HCT116 (cell line): ENCODE measurements at regions not wholly inside any gene's neighbourhood (a gene's known extent, or its start where the extent isn't known, plus 50 kb on each side); places are given as distances from the start of the nearest gene placed in this dataset.

Source experiments
- ATAC-seq: fragments of 200-7000 bp; cut with Tn5 transposase; 2 replicates; pipeline ENCODE4 v1.9.1; 2020; ENCODE audit warnings: mild to moderate bottlenecking, moderate library complexity
- BruUV-seq: library from RNA; stranded (reverse); fragments of 400-500 nt; replicated peaks from 2 replicates; lab custom pipeline; 2021; lab: Mats Ljungman, UMichigan
- CTCF ChIA-PET: fragments of 300-600 bp; sonication (Branson Sonifier 250); formaldehyde crosslinking; loops from one replicate; lab custom pipeline; 2021; ENCODE audit warnings: antibody characterized with exemption; lab: Charles Lee
- POLR2A ChIA-PET: fragments of 300-600, 350-600 bp; sonication (Branson Sonifier 250); formaldehyde crosslinking; loops from one replicate; lab custom pipeline; 2021; ENCODE audit warnings: antibody characterized with exemption; lab: Charles Lee
- RAD21 ChIA-PET, 2 experiments: fragments of 300-600 bp; sonication (Branson Sonifier 250); formaldehyde crosslinking; loops; one replicate each; lab custom pipeline; 2023; ENCODE audit warnings: low total read pairs in 2 of 2; ENCODE audit not compliant: uncharacterized antibody in 2 of 2, unreplicated experiment in 2 of 2, low non-redundant PET in 1 of 2; lab: Charles Lee
- DNase-seq: peaks from one replicate; pipeline ENCODE4 v3.0.0-alpha.2; 2010; ENCODE audit warnings: low read depth, low spot score
- H2AFZ ChIP-seq: fragments of 200-600 bp; shearing (Covaris generic), sonication (generic); 2 replicates; pipeline ENCODE4 v1.6.1; 2017; ENCODE audit warnings: low read depth, mixed run types, mixed read lengths, antibody characterized with exemption, low read length; ENCODE audit not compliant: poor library complexity, severe bottlenecking
- H3K27ac ChIP-seq: 2 replicates; pipeline ENCODE4 v1.5.1; 2012; ENCODE audit warnings: low read depth, low read length
- H3K27me3 ChIP-seq: fragments of 200-600 bp; sonication (generic); 2 replicates; pipeline ENCODE4 v1.6.1; 2016; ENCODE audit warnings: mixed run types, low read length, mixed read lengths; ENCODE audit not compliant: insufficient read depth
- H3K36me3 ChIP-seq, 2 experiments: fragments of 200-500 bp in 1 of 2; fragments of 200-600 bp in 1 of 2; sonication (Bioruptor generic) in 1 of 2; sonication (generic) in 1 of 2; 2 replicates each; pipeline versions ENCODE4 v1.5.1 to v1.6.1; 2014 to 2016; ENCODE audit warnings: low read length in 2 of 2, inconsistent platforms in 1 of 2, mixed read lengths in 1 of 2, mixed run types in 1 of 2; ENCODE audit not compliant: insufficient read depth in 2 of 2, control insufficient read depth in 1 of 2
- H3K4me1 ChIP-seq, 2 experiments: fragments of 200-600 bp in 1 of 2; sonication (generic) in 1 of 2; 2 replicates each; pipeline versions ENCODE4 v1.5.1 to v1.6.1; 2012 to 2017; ENCODE audit warnings: low read length in 2 of 2, inconsistent platforms in 1 of 2, mild to moderate bottlenecking in 1 of 2, mixed read lengths in 1 of 2, mixed run types in 1 of 2, moderate library complexity in 1 of 2; ENCODE audit not compliant: insufficient read depth in 2 of 2, control insufficient read depth in 1 of 2
- H3K4me2 ChIP-seq: fragments of 200-600 bp; sonication (generic); 2 replicates; pipeline ENCODE4 v1.6.1; 2017; ENCODE audit warnings: mixed run types, low read length, mixed read lengths
- H3K4me3 ChIP-seq, 2 experiments: fragments of 200-600 bp in 1 of 2; sonication (generic) in 1 of 2; replicated peaks in 1 of 2; 2 replicates each; pipeline ENCODE4 v1.5.1; 2011 to 2016; ENCODE audit warnings: low read length in 2 of 2, control low read depth in 1 of 2, low read depth in 1 of 2, mild to moderate bottlenecking in 1 of 2, mixed read lengths in 1 of 2, mixed run types in 1 of 2
- H3K79me2 ChIP-seq: fragments of 200-600 bp; sonication (generic); 2 replicates; pipeline ENCODE4 v1.6.1; 2017; ENCODE audit warnings: mild to moderate bottlenecking, mixed run types, low read length, moderate library complexity, mixed read lengths; ENCODE audit not compliant: insufficient read depth
- H3K9ac ChIP-seq: fragments of 200-600 bp; sonication (generic); 2 replicates; pipeline ENCODE4 v1.6.1; 2016; ENCODE audit warnings: low read length, mixed read lengths
- H3K9me2 ChIP-seq: fragments of 200-600 bp; sonication (generic), shearing (Covaris generic); 2 replicates; pipeline ENCODE4 v1.6.1; 2017; ENCODE audit warnings: mixed run types, mild to moderate bottlenecking, moderate library complexity; ENCODE audit not compliant: insufficient read depth
- H3K9me3 ChIP-seq, 2 experiments: fragments of 200-500 bp in 1 of 2; fragments of 200-600 bp in 1 of 2; sonication (Bioruptor generic) in 1 of 2; sonication (generic) in 1 of 2; 2 replicates each; pipeline ENCODE4 v1.6.1; 2014 to 2017; ENCODE audit warnings: low read length in 2 of 2, mixed read lengths in 2 of 2, inconsistent platforms in 1 of 2, low read depth in 1 of 2, mild to moderate bottlenecking in 1 of 2, mixed run types in 1 of 2, moderate library complexity in 1 of 2; ENCODE audit not compliant: control insufficient read depth in 1 of 2, insufficient read depth in 1 of 2
- H4K20me1 ChIP-seq: fragments of 200-600 bp; sonication (generic), shearing (Covaris generic); 2 replicates; pipeline ENCODE4 v1.6.1; 2017; ENCODE audit warnings: mixed run types, mild to moderate bottlenecking, moderate library complexity; ENCODE audit not compliant: insufficient read depth
- CBX3 ChIP-seq: IDR thresholded peaks from 2 replicates; pipeline ENCODE4 v1.6.1; 2012; ENCODE audit warnings: low read depth
- CEBPB ChIP-seq: IDR thresholded peaks from 2 replicates; pipeline ENCODE4 v1.6.1; 2012; ENCODE audit warnings: low read depth
- EGR1 ChIP-seq: IDR thresholded peaks from 2 replicates; pipeline ENCODE4 v1.6.1; 2012; ENCODE audit warnings: low read depth
- ELF1 ChIP-seq: IDR thresholded peaks from 2 replicates; pipeline ENCODE4 v1.6.1; 2012; ENCODE audit warnings: low read depth, borderline replicate concordance
- EZH2phosphoT487 ChIP-seq: fragments of 200-600 bp; IDR thresholded peaks from 2 replicates; pipeline ENCODE4 v1.6.1; 2018; ENCODE audit warnings: antibody characterized with exemption, borderline replicate concordance
- JUND ChIP-seq: IDR thresholded peaks from 2 replicates; pipeline ENCODE4 v1.6.1; 2012
- POLR2A ChIP-seq: IDR thresholded peaks from 2 replicates; pipeline ENCODE4 v1.7.0; 2011; ENCODE audit warnings: borderline replicate concordance; ENCODE audit not compliant: insufficient read depth, insufficient read length; ENCODE audit errors: extremely low read depth
- POLR2AphosphoS5 ChIP-seq: IDR thresholded peaks from 2 replicates; pipeline ENCODE4 v1.6.1; 2011; ENCODE audit warnings: mild to moderate bottlenecking, low read depth, low read length, moderate library complexity
- SIN3A ChIP-seq: IDR thresholded peaks from 2 replicates; pipeline ENCODE4 v1.6.1; 2012; ENCODE audit warnings: low read depth
- SP1 ChIP-seq: IDR thresholded peaks from 2 replicates; pipeline ENCODE4 v1.6.1; 2012; ENCODE audit warnings: low read depth
- TCF7L2 ChIP-seq: IDR thresholded peaks from 2 replicates; pipeline ENCODE4 v1.7.0; 2011; ENCODE audit warnings: borderline replicate concordance, inconsistent platforms; ENCODE audit not compliant: insufficient read depth, insufficient read length; ENCODE audit errors: extremely low read depth
- ZFX ChIP-seq: fragments of 450-650 bp; IDR thresholded peaks from 2 replicates; pipeline ENCODE4 v1.6.1; 2017
- ZNF274 ChIP-seq: fragments of 200-500 bp; sonication (Bioruptor generic); IDR thresholded peaks from 2 replicates; pipeline ENCODE4 v1.6.1; 2014; ENCODE audit warnings: mild to moderate bottlenecking, low read depth, low read length, inconsistent platforms
- intact Hi-C: fragments of 100-400 bp; cut with micrococcal nuclease; formaldehyde crosslinking; loops from 2 replicates; pipeline ENCODE4 v1.10.0; 2022

GRCh38 chr17:68709461-68709860 lies 108.3 kb upstream of the FAM20A start (continued):
- TF ChIP-seq ZNF274, result no peak
- no peak for TF ChIP-seq POLR2A

DNA sequence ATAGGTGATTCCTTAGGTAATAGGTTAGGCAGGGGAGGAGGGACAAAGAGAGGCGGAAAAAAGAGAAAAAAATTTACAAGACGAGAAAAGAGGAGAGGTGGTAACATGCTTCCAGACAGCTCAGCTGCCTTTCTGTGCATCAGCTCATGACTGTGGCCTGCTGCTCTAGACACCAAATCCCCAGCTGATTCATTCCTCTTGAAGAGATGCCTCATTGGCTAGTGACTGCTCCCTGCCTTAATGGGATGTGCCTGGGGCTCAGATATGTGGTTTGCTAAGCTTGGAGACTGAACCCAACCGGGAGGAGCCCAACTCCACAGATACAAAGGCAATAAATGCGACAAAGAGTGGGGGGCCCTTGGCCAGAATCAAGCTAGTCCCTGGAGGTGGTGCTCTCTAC lies 105.9 kb upstream of the FAM20A start:
- ATAC-seq (no peak), DNase-seq (no peak)
- Histone ChIP-seq H3K27ac (no peak overlapping the region), H3K4me3 (no peak overlapping the region), H3K4me2 (no peak overlapping the region), H3K79me2 (no peaks in the 10 kb centered on the region), H3K27me3 (no peaks in the 10 kb centered on the region), H4K20me1 (no peaks in the 10 kb centered on the region), H3K36me3 (no peaks in the 10 kb centered on the region), H3K9ac (no peak overlapping the region), H3K9me2 (no peaks in the 10 kb centered on the region), H2AFZ (no peak overlapping the region), H3K9me3 (no peaks in the 10 kb centered on the region), H3K4me1 (peaks cover 0 to 5% of the 10 kb centered on the region in 2 experiments; a peak in 1 of 4 replicates)
- no TSS peak for BruUV-seq
- ChIA-PET RAD21 (interaction anchor here in 1 of 2 experiments (0.6 kb wide), 1 partner anchor 13 kb away, joined by 4 read pairs; no protein-coding TSS in a partner anchor), CTCF (no interaction called here), POLR2A (no interaction called here)
- no peak for TF ChIP-seq SIN3A
- no peak for TF ChIP-seq ZFX
- TF ChIP-seq CEBPB, result no peak
- no peak for TF ChIP-seq CBX3
- no peak for TF ChIP-seq SP1
- no peak for TF ChIP-seq EZH2phosphoT487
- no peak for TF ChIP-seq EGR1
- no peak for TF ChIP-seq POLR2AphosphoS5
- no peak for TF ChIP-seq JUND
- intact Hi-C loops, result no loop called here

DNA sequence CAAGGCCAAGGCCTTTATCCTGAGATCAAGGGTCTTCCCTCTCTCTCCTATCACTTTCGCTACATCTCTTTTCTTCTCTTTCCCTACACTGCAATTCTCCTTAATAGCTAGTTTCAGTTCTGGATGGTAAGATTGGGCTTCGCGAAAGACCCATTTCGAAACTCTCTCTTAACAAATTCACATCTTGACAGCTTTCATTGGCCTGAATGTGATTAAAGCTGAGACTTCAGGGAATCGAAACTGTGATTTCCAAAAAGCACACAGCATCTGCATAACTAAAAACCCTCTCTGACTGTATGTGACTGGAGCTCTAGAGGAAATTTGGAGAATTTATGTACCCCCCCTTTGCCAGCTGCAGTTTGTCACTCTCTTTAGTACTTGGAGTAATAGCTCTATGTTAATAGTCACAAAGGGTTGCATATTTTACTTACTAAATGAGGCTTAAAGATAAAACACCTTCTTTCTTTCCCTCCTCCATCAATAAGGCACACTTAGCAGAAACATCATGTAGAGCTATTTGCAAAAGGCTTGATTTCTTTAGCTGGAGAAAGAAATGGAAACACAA lies 105.3 kb upstream of the FAM20A start:
- H3K36me3 ChIP-seq, result no peaks in the 10 kb centered on the region
- no peak overlapping the region for H3K4me2 ChIP-seq
- ChIA-PET POLR2A (no interaction called here), RAD21 (interaction anchor here in 1 of 2 experiments (0.6 kb wide), 1 partner anchor 14 kb away, joined by 4 read pairs; no protein-coding TSS in a partner anchor), CTCF (no interaction called here)
- no peak overlapping the region for H3K9ac ChIP-seq
- peaks cover 0 to 5% of the 10 kb centered on the region in 2 experiments; a peak in 1 of 4 replicates for H3K4me1 ChIP-seq
- H3K4me3 ChIP-seq, result no peak overlapping the region
- DNase-seq (no peak), ATAC-seq (no peak)
- H3K9me3 ChIP-seq, result no peaks in the 10 kb centered on the region
- no peaks in the 10 kb centered on the region for H3K27me3 ChIP-seq
- no peaks in the 10 kb centered on the region for H4K20me1 ChIP-seq
- intact Hi-C loops, result loop anchor here (1.0 kb wide), 1 partner anchor 28 kb away; no protein-coding TSS in a partner anchor
- no TSS peak for BruUV-seq
- H3K79me2 ChIP-seq, result no peaks in the 10 kb centered on the region
- no peak overlapping the region for H3K27ac ChIP-seq
- H2AFZ ChIP-seq, result no peak overlapping the region
- TF ChIP-seq SP1 (no peak), TCF7L2 (no peak), ELF1 (no peak), EZH2phosphoT487 (no peak)
- H3K9me2 ChIP-seq, result no peaks in the 10 kb centered on the region
